Heart left ventricle (tissue), 13 donors: ENCODE measurements at regions not wholly inside any gene's neighbourhood (a gene's known extent, or its start where the extent isn't known, plus 50 kb on each side); places are given as distances from the start of the nearest gene placed in this dataset.

Experiments
- POLR2A ChIP-seq, 2 donors: fragments of 450-650 bp; IDR thresholded peaks; one replicate each; pipeline ENCODE4 v1.6.1; 2017; ENCODE audit warnings: antibody characterized with exemption in 2 of 2, mild to moderate bottlenecking in 2 of 2, moderate library complexity in 2 of 2
- TF ChIP-seq, protein P1 (sequence below), 12 donors: fragments of 200-600 bp; sonication (generic) in 4 of 12; IDR thresholded peaks; one replicate each; pipeline versions ENCODE4 v1.5.0 to v1.8.0; 2018 to 2022; ENCODE audit warnings: antibody characterized with exemption in 12 of 12, mild to moderate bottlenecking in 5 of 12
- donor health status: ischemic (EF 13 %, LVEDD 7.1; RV severe dilation, severe dysfunction).
- donor health status: DM: no; HTN: yes; CAD: no.
- donor health status: DM: no; HTN: no; CAD: no.
- donor health status: ischemic (EF 25% LVEDD 6.9; RV normal size, moderate dysfunction).
- donor health status: ischemic (EF 25% LVEDD 5.7; RV mildly dilated, moderate dysfunction).
- donor health status: ischemic (EF 35%, LVEDD 5.7; RV mildly dilated, moderate dysfunction).
- donor health status: nonischemic (EF 11% LVEDD 7.7; RV severe dilation, severe dysfunction).
- donor health status: DM: yes; HTN: yes; CAD: no.
- donor health status: PGD.
- donor health status: ischemic (EF 29% LVEDD 5.4; RV normal size, mild dysfunction).
- donor health status: nonischemic (EF 23%, LVEDD 6.1; RV moderate dilation, normal function).

DNA sequence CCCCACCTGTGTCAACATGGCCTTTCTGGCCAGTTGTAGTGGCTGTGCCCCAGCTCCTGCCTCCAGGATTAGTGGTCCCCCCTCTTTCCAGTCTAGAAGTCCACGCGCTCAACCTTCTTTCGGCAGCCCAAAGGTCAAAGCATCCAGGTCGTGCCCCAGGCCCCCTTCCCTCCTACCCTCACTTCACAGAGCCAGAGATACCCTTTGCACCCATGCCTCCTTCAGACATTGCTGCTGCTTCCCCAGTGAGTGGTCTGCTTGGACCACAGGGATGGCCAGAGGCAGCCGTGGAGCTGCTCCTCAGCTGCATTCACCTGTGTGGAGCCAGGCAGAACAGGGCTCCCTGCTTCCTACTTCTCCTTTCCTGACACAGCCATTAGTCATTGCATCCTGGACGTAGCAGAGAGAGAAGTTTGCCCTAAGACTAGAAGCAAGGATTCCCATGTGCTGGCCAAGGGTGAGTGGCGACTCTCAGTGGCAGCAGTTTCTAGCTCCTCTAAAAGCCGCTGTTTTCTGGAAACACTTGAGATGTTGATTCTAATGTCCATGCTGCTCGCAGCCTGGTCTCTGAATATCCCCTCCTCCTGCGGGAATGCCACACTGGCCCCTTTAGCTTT, 243.1 kb upstream of the SHH start:
- TF ChIP-seq, protein P1, sequence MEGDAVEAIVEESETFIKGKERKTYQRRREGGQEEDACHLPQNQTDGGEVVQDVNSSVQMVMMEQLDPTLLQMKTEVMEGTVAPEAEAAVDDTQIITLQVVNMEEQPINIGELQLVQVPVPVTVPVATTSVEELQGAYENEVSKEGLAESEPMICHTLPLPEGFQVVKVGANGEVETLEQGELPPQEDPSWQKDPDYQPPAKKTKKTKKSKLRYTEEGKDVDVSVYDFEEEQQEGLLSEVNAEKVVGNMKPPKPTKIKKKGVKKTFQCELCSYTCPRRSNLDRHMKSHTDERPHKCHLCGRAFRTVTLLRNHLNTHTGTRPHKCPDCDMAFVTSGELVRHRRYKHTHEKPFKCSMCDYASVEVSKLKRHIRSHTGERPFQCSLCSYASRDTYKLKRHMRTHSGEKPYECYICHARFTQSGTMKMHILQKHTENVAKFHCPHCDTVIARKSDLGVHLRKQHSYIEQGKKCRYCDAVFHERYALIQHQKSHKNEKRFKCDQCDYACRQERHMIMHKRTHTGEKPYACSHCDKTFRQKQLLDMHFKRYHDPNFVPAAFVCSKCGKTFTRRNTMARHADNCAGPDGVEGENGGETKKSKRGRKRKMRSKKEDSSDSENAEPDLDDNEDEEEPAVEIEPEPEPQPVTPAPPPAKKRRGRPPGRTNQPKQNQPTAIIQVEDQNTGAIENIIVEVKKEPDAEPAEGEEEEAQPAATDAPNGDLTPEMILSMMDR (IDR thresholded peaks at IDR 0.05) = no peak
- TF ChIP-seq POLR2A (IDR thresholded peaks at IDR 0.05) = no peak
